Stimulated activated CD4-positive, alpha-beta T cell treated with anti-CD3 and anti-CD28 coated beads, TNF-alpha, amount 100 ng/mL, for 24 hours (primary cell): ENCODE measurements at regions not wholly inside any gene's neighbourhood (a gene's known extent, or its start where the extent isn't known, plus 50 kb on each side); places are given as distances from the start of the nearest gene placed in this dataset.
"Not testable (repeated sequence)": the region's sequence is repeated elsewhere in the genome, so short reads cannot be mapped to it uniquely, and the experiment has no call there.

Experiments
- DNase-seq, 3 experiments: peaks; one replicate each; pipeline ENCODE4 v3.0.0-alpha.2; 2020; ENCODE audit warnings: low read depth in 3 of 3

DNA sequence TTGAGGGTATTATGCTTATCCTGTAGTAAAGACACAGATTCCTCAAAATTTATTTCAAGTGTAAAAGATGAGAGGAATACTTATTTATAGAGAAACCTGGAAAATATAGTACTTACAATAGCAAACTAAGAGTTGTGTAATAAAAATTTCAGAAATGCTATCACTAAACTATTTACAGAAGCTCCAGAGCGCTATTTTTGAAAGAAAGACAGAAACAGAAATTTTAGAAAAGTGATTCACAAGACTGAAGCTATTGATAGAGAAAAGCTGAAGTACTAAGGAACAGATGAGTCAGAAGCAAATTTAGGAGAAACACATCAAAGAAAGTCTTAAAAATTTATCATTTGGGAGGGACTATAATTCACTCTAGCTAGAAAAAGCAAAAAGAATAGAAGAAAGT, 1174.2 kb downstream of the DIAPH3 start:
- DNase-seq = no peak

GRCh38 chr13:58991826-58992477, 1171.8 kb downstream of the DIAPH3 start:
- no peak for DNase-seq

DNA sequence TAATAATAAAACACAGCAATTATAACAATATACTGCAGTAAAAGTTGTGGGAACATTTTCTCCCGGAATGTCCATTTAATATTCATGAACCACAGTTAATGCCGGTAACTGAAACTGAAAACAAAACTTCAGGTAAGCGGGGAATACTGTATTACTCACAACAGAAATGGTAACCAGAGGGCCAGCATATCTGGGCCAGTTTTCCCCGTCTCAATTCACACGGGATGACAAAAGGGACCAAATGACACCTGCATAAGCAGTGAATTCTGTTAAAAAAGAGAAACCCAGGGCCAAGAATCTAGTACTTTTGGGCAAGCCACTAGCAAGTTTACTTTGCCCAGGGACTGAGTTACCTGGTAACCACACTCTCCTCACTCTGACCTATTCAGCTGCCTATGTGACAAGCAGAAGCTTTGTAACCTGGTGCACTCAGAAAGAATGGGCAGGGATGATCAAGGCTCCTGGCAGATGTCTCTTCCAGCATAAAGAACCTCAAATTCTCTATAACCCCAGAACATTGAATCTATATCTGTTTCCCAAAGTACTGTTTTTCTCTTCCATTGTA, 1171.2 kb downstream of the DIAPH3 start:
- no peak for DNase-seq

DNA sequence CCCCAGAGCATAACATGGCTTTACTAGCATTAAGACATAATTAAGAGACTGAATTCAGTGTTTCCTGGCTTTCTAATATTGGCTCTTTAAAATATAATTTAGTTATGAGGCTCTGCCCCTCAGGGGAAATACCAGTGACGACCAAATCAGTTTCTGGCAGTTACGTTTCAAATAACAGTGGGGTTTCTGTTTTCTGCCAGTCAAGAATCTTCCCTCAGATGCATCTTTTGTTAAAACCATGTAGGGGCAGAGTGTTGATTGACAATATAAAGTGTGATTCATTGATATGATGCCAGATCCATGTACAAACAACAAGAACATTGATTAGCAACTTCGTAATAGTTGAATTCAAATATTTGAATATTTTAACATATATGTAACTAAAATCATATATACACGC, 1169.7 kb downstream of the DIAPH3 start:
- DNase-seq = no peak

- no peak for DNase-seq
Measured at GRCh38 chr13:58994777-58995176, 1169.0 kb downstream of the DIAPH3 start.

DNA sequence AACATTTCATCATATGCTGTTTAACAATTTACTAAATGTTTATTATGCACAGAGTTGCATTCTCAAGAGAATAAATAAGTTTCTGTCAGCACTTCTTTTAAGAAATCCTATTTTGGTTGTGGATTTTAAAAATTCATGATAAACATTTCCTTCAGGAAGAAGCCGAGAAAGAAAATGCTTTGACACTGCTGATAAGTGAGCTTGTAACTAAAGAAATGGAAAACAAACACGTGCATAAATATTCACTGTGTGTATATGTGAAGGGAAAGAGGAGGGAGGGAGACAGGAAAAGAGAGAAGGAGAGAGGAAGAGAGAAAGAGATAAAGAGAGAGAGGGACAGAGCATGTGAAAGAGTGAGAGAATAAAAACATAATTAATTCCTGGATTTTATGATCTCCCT, 1165.0 kb downstream of the DIAPH3 start:
- DNase-seq = no peak

DNA sequence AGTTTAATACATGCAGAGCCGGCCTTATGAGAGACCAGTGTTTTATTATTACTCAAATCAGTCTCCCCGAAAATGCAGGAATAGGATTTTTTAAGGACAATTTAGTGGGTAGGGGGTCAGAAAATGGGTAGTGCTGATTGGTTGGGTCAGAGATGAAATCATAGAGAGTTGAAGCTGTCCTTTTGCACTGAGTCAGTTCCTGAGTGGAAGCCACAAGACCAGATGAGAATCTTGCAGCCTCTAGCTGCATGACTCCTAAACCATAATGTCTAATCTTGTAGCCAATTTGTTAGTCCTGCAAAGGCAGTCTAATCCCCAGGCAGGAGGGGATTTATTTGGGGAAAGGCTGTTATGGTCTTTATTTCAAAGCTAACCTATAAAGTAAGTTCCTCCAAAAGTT, 1163.9 kb downstream of the DIAPH3 start:
- no peak for DNase-seq

DNA sequence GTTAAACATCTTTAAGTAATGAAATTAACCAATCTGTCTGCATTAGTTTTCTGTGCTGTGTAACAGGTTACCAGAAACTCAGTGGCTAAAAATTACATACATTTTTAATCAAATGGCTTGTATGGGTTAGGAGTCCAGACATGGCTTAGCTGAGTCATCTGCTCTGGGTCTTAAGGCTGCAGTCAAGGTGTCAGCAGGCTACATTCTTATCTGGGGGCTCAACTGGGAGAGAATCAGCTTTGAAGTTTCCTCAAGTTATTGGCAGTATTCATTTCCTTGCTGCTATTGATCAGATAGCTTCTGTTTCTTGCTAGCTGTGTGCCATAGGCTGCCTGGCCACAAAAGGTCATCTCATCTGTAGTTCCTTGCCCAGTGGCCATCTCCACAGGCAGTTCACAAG, 1163.0 kb downstream of the DIAPH3 start:
- DNase-seq = no peak

GRCh38 chr13:59012731-59013130, 1151.0 kb downstream of the DIAPH3 start:
- no peak for DNase-seq

DNA sequence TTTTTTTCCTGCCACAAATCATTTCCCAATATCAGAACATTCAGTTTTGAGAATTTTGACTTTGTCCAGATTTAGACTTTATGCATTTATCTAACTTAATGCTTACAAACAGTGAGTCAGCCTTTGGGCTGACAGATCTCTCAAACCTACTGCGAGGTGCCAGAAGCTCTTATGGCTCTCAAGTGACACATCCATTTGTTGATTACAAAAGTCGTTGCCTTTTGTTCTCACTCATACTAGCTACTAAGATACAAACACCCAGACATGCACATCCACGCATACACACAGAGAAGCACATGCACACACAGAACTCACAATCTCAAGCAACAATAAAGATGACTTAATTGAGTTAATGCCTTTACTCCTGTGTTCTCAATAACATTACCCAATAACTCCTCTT, 1147.5 kb downstream of the DIAPH3 start:
- DNase-seq = no peak

GRCh38 chr13:59024434-59024833, 1139.3 kb downstream of the DIAPH3 start:
- no peak for DNase-seq

DNA sequence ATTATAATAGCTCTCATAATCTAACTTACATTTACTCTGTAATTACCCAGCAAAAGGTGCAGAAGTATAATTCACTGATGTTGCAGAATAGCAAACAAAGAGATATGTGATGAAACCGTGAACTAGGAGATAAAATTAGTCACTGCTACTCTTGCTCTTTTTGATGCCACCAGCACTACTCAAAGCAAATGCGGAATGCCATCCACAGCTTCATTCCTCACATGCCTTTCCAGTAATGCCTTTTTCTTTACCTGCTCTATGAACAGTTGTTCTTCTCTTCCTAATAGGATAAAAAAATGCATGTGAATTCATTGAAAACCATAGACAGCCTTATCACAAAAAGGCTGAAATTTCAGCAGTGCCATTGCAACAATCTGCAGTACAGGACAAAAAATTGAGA, 1129.5 kb downstream of the DIAPH3 start:
- DNase-seq = no peak

DNA sequence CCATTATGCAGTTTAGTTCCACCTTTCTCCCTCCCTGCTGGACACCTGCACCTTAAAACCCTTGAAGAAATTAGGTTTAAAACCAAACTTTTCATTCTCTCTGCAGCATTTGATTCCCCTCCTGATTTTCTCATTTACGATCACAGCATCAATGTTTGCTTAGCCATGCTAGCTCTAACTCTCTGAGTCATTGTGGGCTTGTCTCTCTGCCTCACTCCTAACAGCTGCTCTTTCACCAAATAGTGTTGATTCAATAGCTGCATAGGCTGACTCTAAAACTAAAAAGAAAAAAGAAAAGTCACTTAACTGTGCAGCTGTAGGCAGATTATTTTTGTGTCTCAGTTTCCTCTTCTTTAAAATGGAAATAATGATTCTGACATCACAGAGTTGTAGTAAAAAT, 1124.9 kb downstream of the DIAPH3 start:
- DNase-seq = no peak

- DNase-seq = no peak
Measured at GRCh38 chr13:59043016-59043415, 1120.7 kb downstream of the DIAPH3 start.

DNA sequence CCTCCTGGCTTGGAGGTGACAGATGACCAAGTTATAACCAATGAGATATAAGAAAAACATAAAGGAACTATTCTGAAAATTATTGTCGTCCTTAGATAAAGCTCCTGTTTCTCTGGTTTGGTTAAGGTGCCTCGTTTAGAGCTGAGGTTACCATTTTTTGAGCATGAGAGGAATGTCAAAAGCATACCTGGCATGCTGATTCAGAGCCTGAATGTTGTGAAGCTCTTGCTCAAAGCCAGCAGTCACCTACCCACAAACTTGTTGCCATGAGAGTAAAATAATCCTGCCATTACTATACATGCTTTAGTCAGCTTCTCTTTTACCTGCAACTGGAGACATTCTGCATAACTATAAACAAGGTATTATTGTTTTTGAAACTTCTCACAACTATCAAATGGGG, 1116.2 kb downstream of the DIAPH3 start:
- DNase-seq = no peak

- DNase-seq = no peak
Measured at GRCh38 chr13:59061621-59062020, 1102.1 kb downstream of the DIAPH3 start.

- DNase-seq = no peak
Measured at GRCh38 chr13:59064042-59064441, 1099.7 kb downstream of the DIAPH3 start.

GRCh38 chr13:59076386-59076785, 1087.3 kb downstream of the DIAPH3 start:
- not testable (repeated sequence) for DNase-seq

- no peak for DNase-seq
Measured at GRCh38 chr13:59086147-59086546, 1077.6 kb downstream of the DIAPH3 start.

DNA sequence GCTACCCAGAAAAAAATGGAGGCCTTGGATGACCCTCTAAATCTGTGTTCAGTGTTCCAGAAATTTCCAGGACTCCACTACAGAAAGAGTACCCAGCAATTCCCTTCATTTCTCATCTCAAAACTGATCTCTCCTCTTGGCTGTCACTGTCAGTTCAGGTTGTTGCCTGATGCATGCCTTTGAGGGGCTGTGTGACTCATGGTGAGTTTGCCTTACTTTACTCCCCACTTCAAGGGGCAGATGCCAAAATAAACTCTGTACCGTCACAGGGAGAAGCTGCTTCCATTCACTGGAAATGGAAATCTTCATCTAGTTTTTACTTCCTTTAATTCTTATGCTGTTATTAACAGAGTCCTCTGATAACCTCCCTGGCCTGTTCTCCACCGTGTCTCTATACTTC, 1075.0 kb downstream of the DIAPH3 start:
- DNase-seq = no peak

DNA sequence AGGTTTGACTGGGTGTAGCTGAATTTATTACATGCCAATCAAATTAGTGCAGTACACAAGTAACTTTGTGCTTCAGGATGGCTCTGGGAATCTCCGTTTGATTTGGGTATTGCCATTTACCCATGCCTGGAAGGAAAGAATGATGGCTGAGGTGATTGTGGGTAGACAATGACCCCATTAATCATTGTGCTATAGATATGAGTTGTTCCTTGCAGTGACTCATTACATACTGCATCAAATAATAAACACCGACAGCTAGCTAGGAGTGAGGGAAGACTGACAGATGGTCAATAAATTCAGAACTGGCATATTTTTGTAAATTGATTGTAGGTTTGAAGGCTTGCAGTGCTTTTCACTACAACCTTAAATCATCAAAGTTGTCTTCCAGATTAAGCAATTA, 1069.5 kb downstream of the DIAPH3 start:
- DNase-seq = no peak

GRCh38 chr13:59099182-59099974, 1064.3 kb downstream of the DIAPH3 start:
- no peak for DNase-seq
